ENCODE measurements at regions not wholly inside any gene's neighbourhood (a gene's known extent, or its start where the extent isn't known, plus 50 kb on each side); places are given as distances from the start of the nearest gene placed in this dataset.
A peak's percentile ranks its signal among the peaks of the same experiment; 100 is the strongest.

DNA sequence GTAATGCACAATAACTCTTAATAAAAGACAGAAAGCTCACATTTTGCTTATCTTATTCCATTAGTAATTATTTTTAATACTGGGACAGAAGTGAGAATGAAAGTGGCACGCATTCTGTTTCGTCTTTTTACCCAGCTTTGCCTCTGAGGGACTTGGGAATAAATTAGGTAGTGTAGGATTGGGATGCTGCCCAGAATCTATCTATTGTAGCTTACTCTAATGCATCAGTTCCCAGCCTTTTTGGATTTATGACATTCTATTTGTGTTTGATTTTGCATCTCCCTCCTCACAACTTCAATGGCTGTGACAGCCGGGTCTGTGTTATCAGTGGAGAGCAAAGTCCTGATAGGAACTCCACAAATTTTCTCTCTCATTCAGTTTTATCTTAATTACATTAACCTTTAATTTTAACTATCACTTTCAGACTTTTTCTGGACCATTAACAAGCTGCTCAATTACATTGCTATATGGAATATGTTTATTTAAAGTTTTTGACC lies 62.9 kb upstream of the TULP4 start:
- H3K4me1 Mint-ChIP-seq: peaks cover 31% of the 10 kb centered on the region
- no peak for DNase-seq (ENCODE audit: low spot score in 2 of 2)
- no peak for ATAC-seq (replicated peaks; ENCODE audit: extremely low read depth, poor library complexity, severe bottlenecking)
- peaks cover 2% of the 10 kb centered on the region for H3K36me3 Mint-ChIP-seq (ENCODE audit: insufficient read depth)
- no peaks in the 10 kb centered on the region for H3K27me3 Mint-ChIP-seq
- H3K27ac Mint-ChIP-seq (ENCODE audit: low read depth): no peak overlapping the region
- no peak overlapping the region for H3K4me3 Mint-ChIP-seq
- no peaks in the 10 kb centered on the region for H3K9me3 Mint-ChIP-seq

DNA sequence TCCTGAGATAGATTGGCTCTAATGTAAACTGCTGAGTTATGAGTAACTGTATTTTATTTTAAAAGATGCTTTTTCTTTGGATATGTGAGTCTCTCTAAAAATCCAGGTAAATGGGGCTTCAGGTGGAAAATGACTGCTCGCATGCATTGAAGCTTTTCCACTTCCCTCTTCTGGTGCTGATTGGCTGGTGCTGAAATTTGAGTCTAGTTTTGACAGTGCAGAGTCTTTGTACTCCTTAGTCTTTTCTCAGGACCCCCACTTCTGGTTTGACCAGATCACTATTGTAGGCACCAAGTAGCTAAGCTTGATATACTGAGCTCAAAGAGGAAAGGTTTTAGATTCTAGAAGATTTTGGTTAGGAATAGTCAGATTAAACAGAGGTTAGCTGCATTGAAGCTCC lies 60.7 kb upstream of the TULP4 start:
- Mint-ChIP-seq H3K27me3 (no peaks in the 10 kb centered on the region), H3K9me3 (no peaks in the 10 kb centered on the region), H3K4me1 (peaks cover 36% of the 10 kb centered on the region), H3K4me3 (no peak overlapping the region), H3K27ac (ENCODE audit: low read depth) (no peak overlapping the region), H3K36me3 (ENCODE audit: insufficient read depth) (no peaks in the 10 kb centered on the region)
- ATAC-seq (replicated peaks; ENCODE audit: extremely low read depth, poor library complexity, severe bottlenecking) (no peak), DNase-seq (ENCODE audit: low spot score in 2 of 2) (no peak)

DNA sequence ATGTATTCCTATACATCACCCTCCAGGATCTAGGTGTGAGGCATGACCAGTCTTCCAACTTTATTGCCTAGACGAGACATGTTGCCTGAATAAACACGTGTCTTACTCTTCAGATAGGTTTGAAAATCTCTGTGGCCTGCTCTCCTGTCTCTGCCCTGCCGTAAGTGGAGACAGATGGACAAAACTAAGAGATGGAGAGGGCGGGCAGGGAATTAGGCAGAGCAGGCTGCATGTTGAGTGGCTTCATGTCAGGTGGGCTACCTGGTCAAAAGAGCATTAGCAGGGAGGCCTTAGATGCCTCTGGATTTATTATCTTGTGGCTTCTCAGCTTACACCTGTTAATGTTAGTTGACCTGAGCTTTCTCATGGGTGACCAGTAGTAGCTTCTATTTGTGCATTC lies 59.0 kb upstream of the TULP4 start:
- H3K9me3 Mint-ChIP-seq: no peaks in the 10 kb centered on the region
- no peaks in the 10 kb centered on the region for H3K27me3 Mint-ChIP-seq
- no peak overlapping the region for H3K27ac Mint-ChIP-seq (ENCODE audit: low read depth)
- no peaks in the 10 kb centered on the region for H3K36me3 Mint-ChIP-seq (ENCODE audit: insufficient read depth)
- ATAC-seq (replicated peaks; ENCODE audit: extremely low read depth, poor library complexity, severe bottlenecking) (no peak), DNase-seq (ENCODE audit: low spot score in 2 of 2) (no peak)
- no peak overlapping the region for H3K4me3 Mint-ChIP-seq
- peaks cover 53% of the 10 kb centered on the region for H3K4me1 Mint-ChIP-seq

- ATAC-seq (replicated peaks; ENCODE audit: extremely low read depth, poor library complexity, severe bottlenecking): no peak
- DNase-seq (ENCODE audit: low spot score in 2 of 2): no peak
- peaks cover 3% of the 10 kb centered on the region for H3K36me3 Mint-ChIP-seq (ENCODE audit: insufficient read depth)
- H3K27me3 Mint-ChIP-seq: no peaks in the 10 kb centered on the region
- H3K4me1 Mint-ChIP-seq: peaks cover 59% of the 10 kb centered on the region
- H3K4me3 Mint-ChIP-seq: peak overlapping the region; percentile 40
- no peaks in the 10 kb centered on the region for H3K9me3 Mint-ChIP-seq
- H3K27ac Mint-ChIP-seq (ENCODE audit: low read depth): no peak overlapping the region
Observed at GRCh38 chr6:158255275-158255988, 56.8 kb upstream of the TULP4 start.

- peak overlapping the region; percentile 45 for H3K27ac Mint-ChIP-seq (ENCODE audit: low read depth)
- H3K4me3 Mint-ChIP-seq: peak overlapping the region; percentile 40
- ATAC-seq (replicated peaks; ENCODE audit: extremely low read depth, poor library complexity, severe bottlenecking) (peak; percentile 88), DNase-seq (ENCODE audit: low spot score in 2 of 2) (no peak)
- H3K36me3 Mint-ChIP-seq (ENCODE audit: insufficient read depth): peaks cover 4% of the 10 kb centered on the region
- peaks cover 59% of the 10 kb centered on the region for H3K4me1 Mint-ChIP-seq
- no peaks in the 10 kb centered on the region for H3K9me3 Mint-ChIP-seq
- H3K27me3 Mint-ChIP-seq: no peaks in the 10 kb centered on the region
Observed at GRCh38 chr6:158255989-158256601, 56.2 kb upstream of the TULP4 start.

GRCh38 chr6:158256746-158257424 lies 55.4 kb upstream of the TULP4 start:
- H3K4me3 Mint-ChIP-seq: peak overlapping the region; percentile 40
- peaks cover 55% of the 10 kb centered on the region for H3K4me1 Mint-ChIP-seq
- peak overlapping the region; percentile 45 for H3K27ac Mint-ChIP-seq (ENCODE audit: low read depth)
- ATAC-seq (replicated peaks; ENCODE audit: extremely low read depth, poor library complexity, severe bottlenecking) (no peak), DNase-seq (ENCODE audit: low spot score in 2 of 2) (no peak)
- H3K36me3 Mint-ChIP-seq (ENCODE audit: insufficient read depth): peaks cover 4% of the 10 kb centered on the region
- no peaks in the 10 kb centered on the region for H3K9me3 Mint-ChIP-seq
- H3K27me3 Mint-ChIP-seq: no peaks in the 10 kb centered on the region

GRCh38 chr6:158257425-158257759 lies 54.9 kb upstream of the TULP4 start:
- Mint-ChIP-seq H3K9me3 (no peaks in the 10 kb centered on the region), H3K4me1 (peaks cover 53% of the 10 kb centered on the region)
- ATAC-seq (replicated peaks; ENCODE audit: extremely low read depth, poor library complexity, severe bottlenecking): no peak

GRCh38 chr6:158257781-158258180 lies 54.5 kb upstream of the TULP4 start:
- ATAC-seq (replicated peaks; ENCODE audit: extremely low read depth, poor library complexity, severe bottlenecking): no peak
- Mint-ChIP-seq H3K27me3 (no peaks in the 10 kb centered on the region), H3K4me1 (peaks cover 50% of the 10 kb centered on the region), H3K9me3 (no peaks in the 10 kb centered on the region), H3K4me3 (peak overlapping the region; percentile 33), H3K36me3 (ENCODE audit: insufficient read depth) (peaks cover 6% of the 10 kb centered on the region), H3K27ac (ENCODE audit: low read depth) (peak overlapping the region; percentile 27)
- no peak for DNase-seq (ENCODE audit: low spot score in 2 of 2)

More at GRCh38 chr6:158257425-158257759, 54.9 kb upstream of the TULP4 start:
- Mint-ChIP-seq H3K4me3 (peak overlapping the region; percentile 33), H3K27ac (ENCODE audit: low read depth) (no peak overlapping the region), H3K27me3 (no peaks in the 10 kb centered on the region), H3K36me3 (ENCODE audit: insufficient read depth) (peaks cover 6% of the 10 kb centered on the region)
- no peak for DNase-seq (ENCODE audit: low spot score in 2 of 2)

DNA sequence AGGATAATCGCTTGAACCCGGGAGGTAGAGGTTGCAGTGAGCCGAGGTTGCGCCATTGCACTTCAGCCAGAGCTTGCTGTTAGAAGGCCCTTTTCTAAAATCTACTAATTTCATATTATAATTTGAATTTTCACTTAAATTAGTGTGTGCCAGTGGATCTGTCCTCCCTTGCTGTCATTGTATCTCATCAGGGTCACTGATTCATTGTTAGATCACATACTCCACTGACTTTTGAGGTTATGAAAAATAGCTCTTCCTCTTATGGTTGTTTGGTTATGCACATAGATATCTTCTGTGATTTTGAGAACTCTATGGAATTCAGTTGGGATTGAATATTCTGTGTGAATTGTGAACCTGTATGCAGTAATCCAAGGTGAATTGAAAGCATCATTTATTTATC lies 53.1 kb upstream of the TULP4 start:
- H3K4me1 Mint-ChIP-seq: peaks cover 39% of the 10 kb centered on the region
- peaks cover 6% of the 10 kb centered on the region for H3K36me3 Mint-ChIP-seq (ENCODE audit: insufficient read depth)
- ATAC-seq (replicated peaks; ENCODE audit: extremely low read depth, poor library complexity, severe bottlenecking): no peak
- H3K27ac Mint-ChIP-seq (ENCODE audit: low read depth): no peak overlapping the region
- no peak for DNase-seq (ENCODE audit: low spot score in 2 of 2)
- no peak overlapping the region for H3K4me3 Mint-ChIP-seq
- H3K9me3 Mint-ChIP-seq: no peaks in the 10 kb centered on the region
- no peaks in the 10 kb centered on the region for H3K27me3 Mint-ChIP-seq

DNA sequence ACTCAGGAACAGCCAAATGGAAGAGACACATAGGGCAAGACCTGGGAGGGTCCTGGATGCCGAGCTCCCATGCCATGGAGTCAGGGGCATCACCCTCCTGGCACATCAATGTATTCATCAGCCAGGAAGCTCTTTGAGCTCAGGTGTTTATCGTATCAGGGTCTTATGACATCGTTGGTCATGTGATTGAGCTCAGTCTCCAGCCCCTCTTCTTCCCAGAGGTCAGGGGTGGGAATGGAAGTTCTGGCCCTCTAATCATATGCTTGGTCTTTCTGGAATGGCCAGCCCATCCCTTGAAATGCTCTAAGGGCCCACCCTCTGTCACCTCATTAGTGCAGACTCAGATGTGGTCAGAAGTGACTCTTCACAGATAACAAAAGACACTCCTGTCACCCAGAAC lies 52.4 kb upstream of the TULP4 start:
- Mint-ChIP-seq H3K4me1 (peaks cover 39% of the 10 kb centered on the region), H3K27me3 (no peaks in the 10 kb centered on the region), H3K4me3 (no peak overlapping the region), H3K36me3 (ENCODE audit: insufficient read depth) (peaks cover 6% of the 10 kb centered on the region), H3K9me3 (no peaks in the 10 kb centered on the region), H3K27ac (ENCODE audit: low read depth) (no peak overlapping the region)
- no peak for ATAC-seq (replicated peaks; ENCODE audit: extremely low read depth, poor library complexity, severe bottlenecking)
- no peak for DNase-seq (ENCODE audit: low spot score in 2 of 2)

DNA sequence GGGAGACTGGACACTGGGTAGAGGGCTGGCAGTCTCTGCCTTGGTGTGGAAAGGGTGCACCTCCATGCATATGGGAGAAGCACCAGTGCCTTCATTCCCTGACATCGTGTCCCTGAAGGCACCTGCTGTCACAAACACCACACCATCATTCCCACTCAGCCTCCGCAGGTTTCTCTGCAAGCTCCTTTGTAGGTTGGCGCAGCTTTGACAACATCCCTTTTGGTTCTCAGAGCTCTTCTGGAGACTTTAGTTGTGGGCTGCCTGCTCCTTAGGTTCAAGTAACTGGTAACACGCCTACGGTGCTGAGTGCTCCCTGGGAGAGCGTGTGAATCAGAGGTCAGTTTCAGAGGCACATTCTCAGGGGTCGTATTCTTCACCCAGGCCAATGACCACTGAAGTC lies 50.2 kb upstream of the TULP4 start:
- no peaks in the 10 kb centered on the region for H3K27me3 Mint-ChIP-seq
- H3K4me1 Mint-ChIP-seq: peaks cover 18% of the 10 kb centered on the region
- ATAC-seq (replicated peaks; ENCODE audit: extremely low read depth, poor library complexity, severe bottlenecking) (no peak), DNase-seq (ENCODE audit: low spot score in 2 of 2) (no peak)
- H3K36me3 Mint-ChIP-seq (ENCODE audit: insufficient read depth): peaks cover 6% of the 10 kb centered on the region
- no peaks in the 10 kb centered on the region for H3K9me3 Mint-ChIP-seq
- no peak overlapping the region for H3K27ac Mint-ChIP-seq (ENCODE audit: low read depth)
- no peak overlapping the region for H3K4me3 Mint-ChIP-seq
